NCI-H2227 (cell line): ENCODE measurements at regions not wholly inside any gene's neighbourhood (a gene's known extent, or its start where the extent isn't known, plus 50 kb on each side); places are given as distances from the start of the nearest gene placed in this dataset.

Experiments
- DNase-seq: peaks from one replicate; lab custom pipeline; 2025; ENCODE audit not compliant: unreplicated experiment; lab: John Stamatoyannopoulos, UW

DNA sequence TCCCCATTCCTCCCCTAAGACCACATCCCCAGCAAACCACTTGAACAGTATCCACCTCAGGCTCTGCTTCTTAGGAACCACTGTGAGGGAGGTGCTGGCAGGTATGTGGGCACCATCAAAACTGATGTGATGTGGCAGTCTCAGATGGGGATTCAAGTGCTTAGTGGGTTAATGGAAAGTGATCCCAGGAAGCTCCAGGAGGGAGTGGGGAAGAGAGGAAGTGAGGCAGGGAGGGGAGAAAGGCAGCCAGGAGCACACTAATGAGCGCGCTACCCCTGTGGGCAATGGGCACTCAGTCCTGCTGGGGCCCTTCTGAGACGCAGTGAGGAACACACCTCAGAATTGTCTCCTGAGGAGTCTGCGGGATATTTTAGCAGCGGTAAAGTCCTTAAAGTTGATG lies 263.1 kb upstream of the MOCS1 start:
- no peak for DNase-seq

GRCh38 chr6:40196135-40196518 lies 261.9 kb upstream of the MOCS1 start:
- DNase-seq: no peak

DNA sequence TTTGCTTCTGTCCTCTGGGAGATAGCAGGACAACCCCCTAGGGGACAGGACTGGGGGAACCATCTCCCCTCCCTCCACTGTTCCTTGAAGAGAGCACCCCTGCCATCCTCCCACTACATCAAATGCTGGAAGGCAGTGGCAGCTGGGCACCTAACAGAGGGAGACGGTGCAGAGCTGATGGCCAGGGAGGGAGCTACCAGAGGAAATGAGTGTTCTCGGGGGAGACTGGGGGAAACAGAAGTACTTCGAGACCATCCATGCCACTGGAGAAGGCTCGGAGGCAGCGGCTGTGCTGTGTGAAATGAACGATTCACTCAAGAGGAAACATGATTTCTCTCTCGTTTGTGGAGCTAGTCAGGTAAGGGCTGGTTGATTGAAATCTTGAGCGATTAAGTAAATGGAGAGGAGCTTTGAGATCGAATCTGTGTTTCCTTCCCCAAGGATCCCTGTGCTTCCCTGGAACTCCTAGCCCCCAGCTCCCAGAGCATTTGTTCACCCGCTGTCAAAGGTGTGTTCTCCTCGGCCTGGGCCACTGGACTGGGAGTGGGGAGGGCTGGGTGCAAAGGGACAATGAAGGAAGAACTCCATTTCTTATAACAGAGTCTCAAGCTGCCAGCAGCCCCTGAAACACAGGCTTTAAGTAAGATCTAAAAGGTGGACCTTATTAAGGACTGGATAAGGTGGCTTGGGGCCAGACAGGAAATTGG lies 261.3 kb upstream of the MOCS1 start:
- DNase-seq: no peak

- DNase-seq: no peak
These were observed 260.3 kb upstream of the MOCS1 start for GRCh38 chr6:40194447-40195170.

GRCh38 chr6:40192516-40192915 lies 258.3 kb upstream of the MOCS1 start:
- DNase-seq: no peak

- no peak for DNase-seq
These were observed 254.7 kb upstream of the MOCS1 start for GRCh38 chr6:40188931-40189330.

DNA sequence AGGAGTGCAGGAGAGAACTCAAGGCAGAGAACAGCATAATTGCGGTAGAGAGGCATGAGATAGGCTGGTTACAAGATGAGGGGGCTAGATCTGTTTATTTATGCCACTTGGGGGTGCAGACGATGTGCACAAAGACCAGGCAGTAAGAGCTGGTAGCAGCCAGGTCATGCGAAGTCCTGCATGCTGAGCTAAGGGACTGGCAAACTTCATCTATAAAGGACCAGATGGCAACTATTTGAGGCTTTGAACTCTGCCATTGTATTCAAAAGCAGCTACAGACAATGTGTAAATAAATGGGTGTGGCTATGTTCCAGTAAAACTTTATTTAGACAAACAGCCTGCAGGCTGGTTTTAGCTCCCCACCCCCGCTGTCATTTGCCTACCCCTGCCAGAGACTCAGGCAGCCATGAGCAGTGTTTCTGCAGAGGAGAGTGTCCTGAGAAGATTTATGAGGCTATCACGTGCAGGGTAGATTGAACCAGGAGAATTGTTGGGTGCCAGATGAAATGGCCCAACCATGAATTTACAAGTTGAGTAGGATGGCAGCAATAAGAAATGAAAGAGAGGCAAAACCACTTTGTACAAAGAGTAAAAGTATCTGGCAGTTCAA lies 253.4 kb upstream of the MOCS1 start:
- no peak for DNase-seq

- no peak for DNase-seq
These were observed 251.2 kb upstream of the MOCS1 start for GRCh38 chr6:40185486-40185885.

- no peak for DNase-seq
These were observed 249.6 kb upstream of the MOCS1 start for GRCh38 chr6:40183902-40184301.

GRCh38 chr6:40181367-40181766 lies 247.1 kb upstream of the MOCS1 start:
- DNase-seq: no peak

DNA sequence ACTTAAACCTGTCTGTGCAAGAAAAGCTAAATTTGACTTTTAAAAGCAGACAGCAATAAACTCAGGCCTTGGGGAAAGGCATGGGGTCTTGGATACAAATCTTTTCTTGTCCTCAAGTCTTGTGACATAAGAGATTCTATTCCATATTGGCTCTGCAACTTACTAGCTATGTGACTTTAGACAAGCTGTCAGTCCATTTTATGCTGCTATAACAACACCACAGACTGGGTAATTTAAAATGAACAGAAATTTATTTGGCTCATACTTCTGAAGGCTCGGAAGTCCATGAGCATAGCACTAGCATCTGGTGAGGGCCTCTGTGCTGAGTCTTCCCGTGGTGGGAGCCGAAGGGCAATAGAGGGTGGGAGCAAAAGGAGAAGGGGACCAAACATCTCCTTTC lies 246.0 kb upstream of the MOCS1 start:
- DNase-seq: no peak

DNA sequence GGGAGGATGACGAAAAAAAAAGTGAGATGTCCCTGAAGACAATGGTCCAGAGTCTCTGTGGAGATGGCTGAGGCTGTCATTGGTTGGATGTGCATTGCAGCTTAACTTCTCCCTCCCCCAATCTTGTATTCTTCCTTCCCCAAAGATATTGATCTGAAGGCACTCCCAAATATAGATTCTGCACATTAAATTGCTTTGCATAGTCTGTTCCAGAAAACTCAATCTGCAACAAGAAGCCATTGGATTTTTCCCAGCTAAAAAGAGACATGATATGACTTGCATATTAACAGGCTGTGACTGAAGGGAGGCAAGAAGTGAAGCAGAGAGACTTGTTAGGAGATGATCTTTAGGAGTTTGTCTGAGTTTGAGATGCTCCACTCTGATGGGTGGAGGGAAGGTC lies 245.2 kb upstream of the MOCS1 start:
- no peak for DNase-seq

GRCh38 chr6:40177598-40177997 lies 243.3 kb upstream of the MOCS1 start:
- DNase-seq: no peak

DNA sequence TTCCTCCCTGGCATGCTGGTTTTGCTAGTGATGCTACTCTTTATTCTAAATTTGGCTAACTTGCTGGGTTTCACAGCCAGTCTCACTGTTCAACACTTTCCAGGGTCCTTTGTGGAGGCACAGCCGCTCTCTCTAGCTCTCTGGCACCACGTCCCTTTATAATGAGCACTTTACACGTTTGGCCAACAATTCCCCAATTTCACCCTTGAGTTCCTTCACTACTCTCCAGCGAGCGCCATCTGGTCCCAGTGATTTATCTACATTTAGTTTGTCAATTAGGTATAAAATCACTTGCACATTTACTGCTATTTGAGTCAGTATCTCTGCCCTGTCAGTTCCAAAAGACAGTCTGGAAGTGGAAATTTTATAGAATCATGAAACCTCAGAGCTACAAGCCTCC lies 241.9 kb upstream of the MOCS1 start:
- DNase-seq: no peak

- no peak for DNase-seq
These were observed 238.0 kb upstream of the MOCS1 start for GRCh38 chr6:40172272-40172671.

- DNase-seq: no peak
These were observed 237.1 kb upstream of the MOCS1 start for GRCh38 chr6:40171343-40171742.

GRCh38 chr6:40170856-40171255 lies 236.6 kb upstream of the MOCS1 start:
- no peak for DNase-seq

DNA sequence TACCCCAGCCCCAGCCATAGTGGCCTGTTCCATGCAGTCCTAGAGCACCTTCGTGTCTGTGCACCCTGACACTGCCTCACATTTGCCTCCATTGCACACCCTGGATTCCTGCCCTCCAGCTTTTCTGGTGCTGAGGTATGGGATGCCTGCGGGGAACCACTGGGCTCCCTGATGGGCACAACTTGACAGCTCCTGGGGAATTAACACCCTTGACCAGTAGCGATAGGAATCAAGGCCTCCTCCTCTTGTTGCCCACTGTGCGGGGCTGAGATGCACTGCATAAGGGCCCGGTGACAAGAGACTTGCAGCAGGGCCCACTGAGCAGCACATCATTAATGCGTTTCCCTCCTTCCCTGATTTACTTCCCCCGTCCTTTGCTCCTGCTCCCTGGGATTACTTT lies 235.6 kb upstream of the MOCS1 start:
- DNase-seq: no peak

GRCh38 chr6:40166963-40167362 lies 232.7 kb upstream of the MOCS1 start:
- DNase-seq: no peak

DNA sequence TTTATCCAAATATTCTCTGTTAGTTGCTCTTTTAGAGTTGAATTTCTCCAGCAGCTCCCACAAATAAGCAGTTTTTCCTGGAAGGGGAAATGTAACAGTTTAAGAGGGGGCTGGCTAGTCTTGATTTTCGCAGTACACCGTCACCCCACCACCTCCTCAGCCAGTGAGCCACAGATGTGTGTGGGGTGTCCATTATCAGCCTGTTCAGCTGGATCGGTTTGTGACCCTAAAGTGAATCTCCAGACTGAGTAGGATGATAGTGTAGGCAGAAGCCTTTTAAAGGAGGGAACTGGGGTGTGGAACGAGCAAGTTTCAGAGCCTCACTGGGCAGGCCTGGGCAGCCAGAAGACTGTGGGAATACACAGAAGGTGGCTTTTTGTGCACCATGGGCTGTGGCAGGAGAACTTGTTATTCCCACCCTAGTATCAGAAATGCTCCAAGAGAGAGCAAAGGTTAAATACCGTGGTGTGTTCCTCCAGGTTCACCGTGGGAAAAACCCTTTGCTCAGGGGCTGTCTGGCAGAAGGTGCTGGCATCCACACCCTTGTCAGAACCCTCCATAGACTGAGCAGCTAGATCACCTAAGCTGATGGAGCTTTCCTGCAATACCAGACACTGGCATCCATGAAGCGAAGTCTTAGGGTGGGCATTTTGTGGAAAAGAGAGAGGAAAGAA lies 230.9 kb upstream of the MOCS1 start:
- DNase-seq: no peak

GRCh38 chr6:40164345-40164755 lies 230.1 kb upstream of the MOCS1 start:
- DNase-seq: no peak

DNA sequence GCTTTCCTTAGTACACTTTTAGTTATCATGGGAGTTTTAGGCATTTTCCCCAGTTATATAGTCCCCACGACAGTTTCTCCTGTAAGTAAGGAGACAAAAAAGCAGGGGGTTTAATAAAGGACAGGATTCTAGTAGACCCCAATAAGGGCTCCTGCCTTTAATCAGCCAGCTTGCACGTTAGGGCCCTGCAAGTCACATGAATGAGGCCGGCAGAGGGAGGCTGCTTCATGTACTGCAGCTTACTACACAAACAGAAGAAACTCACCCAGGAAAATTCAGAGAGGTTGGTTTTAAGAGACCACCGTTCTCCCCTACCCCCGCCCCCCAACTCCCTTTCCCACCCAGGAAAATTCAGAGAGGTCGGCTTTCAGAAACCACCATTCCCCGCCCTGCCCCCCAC lies 229.7 kb upstream of the MOCS1 start:
- no peak for DNase-seq
